ENCODE measurements at regions not wholly inside any gene's neighbourhood (a gene's known extent, or its start where the extent isn't known, plus 50 kb on each side); places are given as distances from the start of the nearest gene placed in this dataset.

DNA sequence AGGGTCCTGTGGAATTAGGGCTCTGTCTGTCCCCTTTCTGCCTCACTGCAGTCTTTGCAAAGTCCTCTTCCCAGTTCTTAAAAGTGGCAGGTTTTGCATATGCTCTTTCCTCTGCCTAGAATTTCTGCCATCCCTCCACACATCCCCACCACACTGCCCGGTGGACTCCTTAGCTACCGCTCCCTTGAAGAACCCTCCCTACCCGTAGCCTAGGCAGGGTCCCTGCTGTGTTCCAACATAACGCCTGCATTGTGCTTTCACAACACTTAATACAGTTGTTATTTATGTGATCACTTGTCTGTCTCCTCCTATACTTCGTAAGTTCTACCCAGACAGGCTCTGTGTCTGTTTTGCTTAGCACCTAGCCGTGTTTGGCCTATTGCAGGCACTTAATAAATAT, 142.5 kb upstream of the DMRT1 start (continued):
- TF ChIP-seq EP300 (IDR thresholded peaks at IDR 0.05; ENCODE audit: borderline replicate concordance in 1 of 2, low read depth in 2 of 2, low read length in 2 of 2): no peak
- TF ChIP-seq, protein P1, sequence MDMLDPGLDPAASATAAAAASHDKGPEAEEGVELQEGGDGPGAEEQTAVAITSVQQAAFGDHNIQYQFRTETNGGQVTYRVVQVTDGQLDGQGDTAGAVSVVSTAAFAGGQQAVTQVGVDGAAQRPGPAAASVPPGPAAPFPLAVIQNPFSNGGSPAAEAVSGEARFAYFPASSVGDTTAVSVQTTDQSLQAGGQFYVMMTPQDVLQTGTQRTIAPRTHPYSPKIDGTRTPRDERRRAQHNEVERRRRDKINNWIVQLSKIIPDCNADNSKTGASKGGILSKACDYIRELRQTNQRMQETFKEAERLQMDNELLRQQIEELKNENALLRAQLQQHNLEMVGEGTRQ (IDR thresholded peaks at IDR 0.05; ENCODE audit: low read length): no peak
- no peak for TF ChIP-seq EGR1 (IDR thresholded peaks at IDR 0.05; ENCODE audit: borderline replicate concordance, low read depth, low read length)
- no peak for TF ChIP-seq HDAC2 (IDR thresholded peaks at IDR 0.05; ENCODE audit: borderline replicate concordance in 1 of 2, low read depth in 2 of 2, low read length in 2 of 2)

All from H1 (cell line).